Endothelial cell of umbilical vein (primary cell): ENCODE measurements at regions not wholly inside any gene's neighbourhood (a gene's known extent, or its start where the extent isn't known, plus 50 kb on each side); places are given as distances from the start of the nearest gene placed in this dataset.

Experiments used
- BruUV-seq: library from RNA; stranded (reverse); fragments of 400-500 nt; replicated peaks from 2 replicates; lab custom pipeline; 2021; lab: Mats Ljungman, UMichigan
- CTCF ChIA-PET: fragments of 300-600, 350-600 bp; sonication (Branson Sonifier 250); formaldehyde crosslinking; loops from one replicate; lab custom pipeline; 2021; ENCODE audit warnings: antibody characterized with exemption, inconsistent platforms; lab: Charles Lee
- POLR2A ChIA-PET: fragments of 300-600, 350-600 bp; sonication (Branson Sonifier 250); formaldehyde crosslinking; loops from one replicate; lab custom pipeline; 2021; ENCODE audit warnings: antibody characterized with exemption, inconsistent platforms; lab: Charles Lee
- DNase-seq: peaks from one replicate; pipeline ENCODE4 v3.0.0-alpha.2; 2011; ENCODE audit warnings: low read depth, low spot score
- FAIRE-seq: peaks from 2 replicates; lab custom pipeline; 2011; peaks lifted over from hg19 to GRCh38; lab: Jason Lieb, UNC
- H2AFZ ChIP-seq: 2 replicates; pipeline ENCODE4 v1.6.0; 2012; ENCODE audit warnings: low read depth, low read length, control low read depth, inconsistent platforms
- H3K27ac ChIP-seq: 2 replicates; pipeline ENCODE4 v1.5.1; 2011; ENCODE audit warnings: low read depth, mild to moderate bottlenecking, control low read depth, low read length, moderate library complexity; ENCODE audit not compliant: insufficient read depth
- H3K27me3 ChIP-seq, 2 experiments: 2 replicates each; pipeline versions ENCODE4 v1.6.0 to v1.6.1; 2011; ENCODE audit warnings: low read length in 2 of 2, mixed read lengths in 1 of 2; ENCODE audit not compliant: control insufficient read depth in 2 of 2, insufficient read depth in 2 of 2
- H3K36me3 ChIP-seq, 2 experiments: 2 replicates in 1 of 2; 3 replicates in 1 of 2; pipeline ENCODE4 v1.5.1; 2011; ENCODE audit warnings: low read length in 2 of 2, mild to moderate bottlenecking in 1 of 2, moderate library complexity in 1 of 2; ENCODE audit not compliant: control insufficient read depth in 2 of 2, insufficient read depth in 2 of 2; ENCODE audit errors: extremely low read depth in 1 of 2
- H3K4me1 ChIP-seq: 3 replicates; pipeline ENCODE4 v1.5.1; 2011; ENCODE audit warnings: mild to moderate bottlenecking, low read length; ENCODE audit not compliant: control insufficient read depth, insufficient read depth; ENCODE audit errors: extremely low read depth
- H3K4me2 ChIP-seq: 2 replicates; pipeline ENCODE4 v1.6.1; 2011; ENCODE audit warnings: low read length, control low read depth, mixed read lengths; ENCODE audit not compliant: insufficient read depth
- H3K4me3 ChIP-seq, 3 experiments: fragments of 200-600 bp in 1 of 3; sonication (generic), shearing (Covaris generic) in 1 of 3; replicated peaks in 1 of 3; 2 replicates each; pipeline ENCODE4 v1.5.1; 2011 to 2016; ENCODE audit warnings: control low read depth in 3 of 3, low read length in 3 of 3, mild to moderate bottlenecking in 2 of 3, inconsistent platforms in 1 of 3, low read depth in 1 of 3, moderate library complexity in 1 of 3; ENCODE audit not compliant: insufficient read depth in 1 of 3
- H3K79me2 ChIP-seq: 2 replicates; pipeline ENCODE4 v1.6.0; 2012; ENCODE audit warnings: low read length, inconsistent platforms; ENCODE audit not compliant: control insufficient read depth, insufficient read depth
- H3K9ac ChIP-seq: replicated peaks from 2 replicates; pipeline ENCODE3; 2011; ENCODE audit warnings: low read length, control low read depth; ENCODE audit not compliant: insufficient read depth; ENCODE audit errors: extremely low read depth
- H3K9me1 ChIP-seq: replicated peaks from 3 replicates; pipeline ENCODE4 v1.6.0; 2011; ENCODE audit warnings: mild to moderate bottlenecking, low read length; ENCODE audit not compliant: control insufficient read depth, insufficient read depth; ENCODE audit errors: extremely low read depth
- H3K9me3 ChIP-seq: replicated peaks from 2 replicates; pipeline ENCODE4 v1.5.1; 2012; ENCODE audit warnings: low read length, inconsistent platforms; ENCODE audit not compliant: control insufficient read depth, insufficient read depth
- H4K20me1 ChIP-seq: replicated peaks from 2 replicates; pipeline ENCODE3; 2011; ENCODE audit warnings: mild to moderate bottlenecking, low read length; ENCODE audit not compliant: control insufficient read depth, insufficient read depth; ENCODE audit errors: extremely low read depth
- EZH2 ChIP-seq: IDR thresholded peaks from 2 replicates; pipeline ENCODE4 v1.6.1; 2012; ENCODE audit warnings: borderline replicate concordance, low read depth, mild to moderate bottlenecking, moderate library complexity, low read length, inconsistent platforms; ENCODE audit not compliant: severe bottlenecking
- FOS ChIP-seq: IDR thresholded peaks from 2 replicates; pipeline ENCODE4 v1.6.1; 2011; ENCODE audit warnings: mild to moderate bottlenecking, low read length, moderate library complexity, borderline replicate concordance; ENCODE audit not compliant: insufficient read depth
- GATA2 ChIP-seq: IDR thresholded peaks from 2 replicates; pipeline ENCODE4 v1.7.0; 2011; ENCODE audit warnings: low read depth, mild to moderate bottlenecking, moderate library complexity, mixed read lengths, low read length; ENCODE audit not compliant: insufficient read length, insufficient read depth
- JUN ChIP-seq: IDR thresholded peaks from 2 replicates; pipeline ENCODE4 v1.6.1; 2011; ENCODE audit warnings: borderline replicate concordance, low read depth; ENCODE audit not compliant: insufficient read length, insufficient read depth
- MYC ChIP-seq: IDR thresholded peaks from one replicate; pipeline ENCODE4 v1.6.1; 2011; ENCODE audit warnings: mild to moderate bottlenecking, low read depth, low read length
- POLR2A ChIP-seq: IDR thresholded peaks from 2 replicates; pipeline ENCODE4 v1.6.1; 2012; ENCODE audit warnings: low read depth, mild to moderate bottlenecking, control low read depth, low read length
- POLR2AphosphoS5 ChIP-seq: IDR thresholded peaks from 2 replicates; pipeline ENCODE4 v1.6.1; 2012; ENCODE audit warnings: low read depth, mild to moderate bottlenecking, control low read depth, low read length, moderate library complexity; ENCODE audit not compliant: insufficient read depth
- dilution Hi-C: fragments of 300-500 bp; cut with MboI; formaldehyde crosslinking; loops from one replicate; pipeline ENCODE4 v1.15.0; 2019; ENCODE audit warnings: low sequenced_read_pairs; ENCODE audit not compliant: extremely low pct_ligation_motif_present
- intact Hi-C: fragments of 100-400 bp; cut with micrococcal nuclease; formaldehyde crosslinking; loops from one replicate; pipeline ENCODE4 v1.10.0; 2022
- TF ChIP-seq, protein P1 (sequence below): IDR thresholded peaks from 2 replicates; pipeline ENCODE4 v1.6.1; 2011; ENCODE audit not compliant: insufficient read depth, insufficient read length
- TF ChIP-seq, protein P2 (sequence below), 2 donors: IDR thresholded peaks; 1 replicate in 1 of 2; 2 replicates in 1 of 2; pipeline ENCODE4 v1.5.1; 2011; ENCODE audit warnings: low read length in 2 of 2, mild to moderate bottlenecking in 2 of 2, moderate library complexity in 2 of 2, control low read depth in 1 of 2, inconsistent platforms in 1 of 2, low read depth in 1 of 2; ENCODE audit not compliant: insufficient read depth in 1 of 2; ENCODE audit errors: extremely low read depth in 1 of 2

DNA sequence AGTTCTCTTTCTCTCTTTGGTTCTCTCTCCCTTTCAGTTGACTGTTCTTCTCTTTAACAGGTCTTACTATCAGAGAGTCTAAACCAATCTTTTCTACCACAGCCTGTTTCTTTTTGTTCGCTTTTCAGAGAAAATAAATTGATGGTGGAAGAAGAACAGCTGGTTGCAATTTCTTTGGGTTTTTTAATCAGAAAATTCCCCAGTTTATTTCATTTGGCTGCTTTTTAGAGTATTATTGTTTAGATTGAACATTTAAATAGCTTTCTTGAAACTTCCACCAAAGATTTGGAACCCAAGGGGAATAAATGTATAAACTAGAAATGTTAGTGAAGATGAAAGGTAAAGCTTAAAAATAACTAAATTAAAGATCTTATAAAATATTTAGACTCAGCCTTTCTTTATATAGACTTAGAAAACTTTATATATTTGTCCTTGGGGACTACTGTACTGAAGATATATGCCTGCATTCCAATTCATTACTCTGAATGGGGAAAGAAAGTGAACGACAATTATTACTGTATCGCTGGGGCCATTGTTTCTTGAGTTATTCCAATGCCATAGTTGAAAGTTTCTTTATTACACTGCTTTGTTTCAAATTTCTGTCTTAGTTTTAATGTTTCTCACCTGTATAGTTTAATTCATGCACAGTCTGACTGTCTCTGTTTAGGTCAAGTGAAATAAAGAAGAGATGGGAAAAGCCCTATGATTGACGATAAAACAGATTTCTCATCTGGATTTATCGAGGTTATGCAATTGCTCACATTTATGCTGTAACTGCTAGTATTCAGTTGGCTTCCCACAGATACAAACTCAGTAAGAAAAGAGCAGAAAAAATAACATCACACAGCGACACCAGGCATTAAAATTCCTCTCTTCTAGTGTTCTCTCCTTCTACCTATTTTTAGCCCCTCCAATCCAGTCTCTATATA lies 169.4 kb upstream of the CSNK1A1L start:
- POLR2A ChIA-PET = no interaction called here
- H3K4me3 ChIP-seq = no peak overlapping the region
- H3K9me1 ChIP-seq = no peaks in the 10 kb centered on the region
- H3K4me1 ChIP-seq = no peaks in the 10 kb centered on the region
- CTCF ChIA-PET = no interaction called here
- intact Hi-C loops (no loop called here), dilution Hi-C loops (no loop called here)
- H3K9ac ChIP-seq = no peak overlapping the region
- no peaks in the 10 kb centered on the region for H4K20me1 ChIP-seq
- FAIRE-seq = no peak
- DNase-seq = no peak
- H3K9me3 ChIP-seq = no peaks in the 10 kb centered on the region
- peaks cover 1 to 7% of the 10 kb centered on the region in 2 experiments for H3K27me3 ChIP-seq
- no peak overlapping the region for H3K4me2 ChIP-seq
- H3K36me3 ChIP-seq = no peaks in the 10 kb centered on the region
- TF ChIP-seq POLR2A = no peak
- TF ChIP-seq, protein P1, sequence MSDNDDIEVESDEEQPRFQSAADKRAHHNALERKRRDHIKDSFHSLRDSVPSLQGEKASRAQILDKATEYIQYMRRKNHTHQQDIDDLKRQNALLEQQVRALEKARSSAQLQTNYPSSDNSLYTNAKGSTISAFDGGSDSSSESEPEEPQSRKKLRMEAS = no peak
- no peak for TF ChIP-seq GATA2
- TF ChIP-seq, protein P2, sequence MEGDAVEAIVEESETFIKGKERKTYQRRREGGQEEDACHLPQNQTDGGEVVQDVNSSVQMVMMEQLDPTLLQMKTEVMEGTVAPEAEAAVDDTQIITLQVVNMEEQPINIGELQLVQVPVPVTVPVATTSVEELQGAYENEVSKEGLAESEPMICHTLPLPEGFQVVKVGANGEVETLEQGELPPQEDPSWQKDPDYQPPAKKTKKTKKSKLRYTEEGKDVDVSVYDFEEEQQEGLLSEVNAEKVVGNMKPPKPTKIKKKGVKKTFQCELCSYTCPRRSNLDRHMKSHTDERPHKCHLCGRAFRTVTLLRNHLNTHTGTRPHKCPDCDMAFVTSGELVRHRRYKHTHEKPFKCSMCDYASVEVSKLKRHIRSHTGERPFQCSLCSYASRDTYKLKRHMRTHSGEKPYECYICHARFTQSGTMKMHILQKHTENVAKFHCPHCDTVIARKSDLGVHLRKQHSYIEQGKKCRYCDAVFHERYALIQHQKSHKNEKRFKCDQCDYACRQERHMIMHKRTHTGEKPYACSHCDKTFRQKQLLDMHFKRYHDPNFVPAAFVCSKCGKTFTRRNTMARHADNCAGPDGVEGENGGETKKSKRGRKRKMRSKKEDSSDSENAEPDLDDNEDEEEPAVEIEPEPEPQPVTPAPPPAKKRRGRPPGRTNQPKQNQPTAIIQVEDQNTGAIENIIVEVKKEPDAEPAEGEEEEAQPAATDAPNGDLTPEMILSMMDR (IDR thresholded peaks at IDR 0.05; ENCODE audit: extremely low read depth in 1 of 2, insufficient read depth in 1 of 2, low read depth in 1 of 2, low read length in 2 of 2) = no peak
- TF ChIP-seq POLR2AphosphoS5 = no peak
- no peak for TF ChIP-seq MYC
- TF ChIP-seq FOS = no peak
- TF ChIP-seq JUN = no peak
- no peak for TF ChIP-seq EZH2
- H3K79me2 ChIP-seq = no peaks in the 10 kb centered on the region
- H3K27ac ChIP-seq = no peak overlapping the region
- no peak overlapping the region for H2AFZ ChIP-seq
- BruUV-seq = no TSS peak
